ENCODE measurements at regions not wholly inside any gene's neighbourhood (a gene's known extent, or its start where the extent isn't known, plus 50 kb on each side); places are given as distances from the start of the nearest gene placed in this dataset.

DNA sequence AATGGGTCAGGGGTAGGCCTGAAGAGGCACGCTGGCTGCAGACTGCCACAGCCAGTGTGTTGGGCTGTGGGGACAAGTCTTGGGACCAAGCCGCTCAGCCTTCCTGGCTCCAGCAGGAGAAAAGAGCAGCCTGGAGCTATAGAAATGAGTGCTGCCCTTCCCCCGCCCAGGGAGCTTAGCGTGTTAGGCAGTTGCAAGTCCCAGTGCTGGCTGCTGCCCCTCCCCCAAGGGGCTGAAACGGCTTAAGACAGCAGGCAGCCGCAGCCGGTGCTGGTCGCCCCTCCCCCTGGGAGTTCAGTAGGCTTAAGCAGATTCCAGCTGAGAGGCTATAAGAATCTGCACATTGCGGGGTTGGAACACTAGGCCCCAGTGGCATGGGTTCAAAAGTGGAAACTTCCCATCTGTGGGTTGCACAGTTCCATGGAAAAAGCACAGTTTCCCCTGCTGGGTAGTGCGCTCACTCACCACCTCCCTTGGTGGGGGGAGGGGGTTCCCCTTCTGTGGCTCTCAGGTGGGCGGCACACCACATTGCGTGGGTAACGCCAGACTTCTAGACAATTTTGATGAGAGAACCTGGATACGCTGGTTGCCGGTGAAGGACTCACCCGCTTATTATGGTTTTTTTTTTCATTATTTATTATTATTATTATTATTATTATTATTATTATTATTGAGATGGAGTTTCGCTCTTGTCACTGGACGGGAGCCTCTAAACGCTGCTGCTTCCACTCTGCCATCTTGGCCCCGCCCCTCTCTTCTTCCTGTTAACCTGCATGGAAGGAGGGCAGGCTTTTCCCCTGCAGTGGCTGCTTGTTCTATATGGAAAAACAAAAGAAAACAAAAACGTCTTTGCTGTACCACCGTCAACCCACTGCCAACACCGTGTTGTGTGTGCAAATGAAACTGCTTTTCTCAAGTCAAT is 151.1 kb downstream of the CXCL12 start:
- Histone ChIP-seq H2AFZ (ENCODE audit: low read depth, low read length) (no peak overlapping the region), H4K20me1 (ENCODE audit: insufficient read depth, low read length) (no peaks in the 10 kb centered on the region), H3K9me3 (ENCODE audit: insufficient read depth, low read length, severe bottlenecking) (no peaks in the 10 kb centered on the region), H3K36me3 (ENCODE audit: insufficient read depth, low read length) (no peaks in the 10 kb centered on the region), H3K4me3 (ENCODE audit: low read depth in 1 of 2, low read length in 2 of 2) (no peak overlapping the region), H3K4me1 (ENCODE audit: insufficient read depth, low read length) (no peaks in the 10 kb centered on the region), H3K4me2 (ENCODE audit: insufficient read depth, low read length) (no peak overlapping the region), H3K27ac (ENCODE audit: low read length) (no peak overlapping the region), H3K27me3 (ENCODE audit: insufficient read depth, low read length, poor library complexity) (no peaks in the 10 kb centered on the region), H3K79me2 (ENCODE audit: insufficient read depth, low read length) (no peaks in the 10 kb centered on the region), H3K9ac (ENCODE audit: low read depth, low read length) (no peak overlapping the region)
- no peak for DNase-seq
- ATAC-seq (ENCODE audit: insufficient read depth, low read depth) = no peak
- TF ChIP-seq, protein P1, sequence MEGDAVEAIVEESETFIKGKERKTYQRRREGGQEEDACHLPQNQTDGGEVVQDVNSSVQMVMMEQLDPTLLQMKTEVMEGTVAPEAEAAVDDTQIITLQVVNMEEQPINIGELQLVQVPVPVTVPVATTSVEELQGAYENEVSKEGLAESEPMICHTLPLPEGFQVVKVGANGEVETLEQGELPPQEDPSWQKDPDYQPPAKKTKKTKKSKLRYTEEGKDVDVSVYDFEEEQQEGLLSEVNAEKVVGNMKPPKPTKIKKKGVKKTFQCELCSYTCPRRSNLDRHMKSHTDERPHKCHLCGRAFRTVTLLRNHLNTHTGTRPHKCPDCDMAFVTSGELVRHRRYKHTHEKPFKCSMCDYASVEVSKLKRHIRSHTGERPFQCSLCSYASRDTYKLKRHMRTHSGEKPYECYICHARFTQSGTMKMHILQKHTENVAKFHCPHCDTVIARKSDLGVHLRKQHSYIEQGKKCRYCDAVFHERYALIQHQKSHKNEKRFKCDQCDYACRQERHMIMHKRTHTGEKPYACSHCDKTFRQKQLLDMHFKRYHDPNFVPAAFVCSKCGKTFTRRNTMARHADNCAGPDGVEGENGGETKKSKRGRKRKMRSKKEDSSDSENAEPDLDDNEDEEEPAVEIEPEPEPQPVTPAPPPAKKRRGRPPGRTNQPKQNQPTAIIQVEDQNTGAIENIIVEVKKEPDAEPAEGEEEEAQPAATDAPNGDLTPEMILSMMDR (IDR thresholded peaks at IDR 0.05; ENCODE audit: borderline replicate concordance, extremely low read depth, low read length, poor library complexity, severe bottlenecking) = no peak
- no peak for TF ChIP-seq EZH2 (IDR thresholded peaks at IDR 0.05; ENCODE audit: borderline replicate concordance, low read depth, low read length, severe bottlenecking)

DNA sequence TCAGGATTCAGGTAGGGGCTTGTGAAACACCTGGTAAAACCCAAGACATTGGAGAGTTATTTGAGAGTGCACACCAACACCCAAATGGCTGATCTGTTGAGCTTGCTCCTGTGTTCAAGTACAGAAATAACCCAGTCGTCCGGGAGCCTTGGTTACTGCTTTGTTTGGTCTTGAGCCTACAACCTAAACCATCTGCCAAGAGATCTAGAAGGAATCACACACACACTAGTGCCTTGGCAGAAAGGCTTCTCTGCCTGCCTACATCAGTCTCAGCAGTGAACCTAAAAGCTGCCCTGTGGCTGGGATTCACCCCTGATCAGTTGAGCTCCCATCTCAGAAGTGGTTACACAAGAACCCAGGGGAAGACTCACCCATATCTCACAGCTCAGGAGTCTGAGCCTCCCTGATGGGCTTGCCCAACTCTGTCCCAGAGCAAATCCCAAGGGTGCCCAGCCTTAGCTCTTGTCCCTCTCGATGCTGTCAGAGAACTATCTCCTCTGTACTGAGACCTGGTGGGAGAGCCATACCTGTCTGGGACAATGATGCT is 167.6 kb downstream of the CXCL12 start:
- no peaks in the 10 kb centered on the region for H3K79me2 ChIP-seq (ENCODE audit: insufficient read depth, low read length)
- TF ChIP-seq, protein P1 (IDR thresholded peaks at IDR 0.05; ENCODE audit: borderline replicate concordance, extremely low read depth, low read length, poor library complexity, severe bottlenecking) = no peak
- TF ChIP-seq EZH2 (IDR thresholded peaks at IDR 0.05; ENCODE audit: borderline replicate concordance, low read depth, low read length, severe bottlenecking) = no peak
- no peak overlapping the region for H3K4me2 ChIP-seq (ENCODE audit: insufficient read depth, low read length)
- no peak for DNase-seq
- H3K4me3 ChIP-seq (ENCODE audit: low read depth in 1 of 2, low read length in 2 of 2) = no peak overlapping the region
- no peaks in the 10 kb centered on the region for H3K4me1 ChIP-seq (ENCODE audit: insufficient read depth, low read length)
- H3K36me3 ChIP-seq (ENCODE audit: insufficient read depth, low read length) = no peaks in the 10 kb centered on the region
- no peaks in the 10 kb centered on the region for H4K20me1 ChIP-seq (ENCODE audit: insufficient read depth, low read length)
- no peak overlapping the region for H3K9ac ChIP-seq (ENCODE audit: low read depth, low read length)
- H3K27me3 ChIP-seq (ENCODE audit: insufficient read depth, low read length, poor library complexity) = no peaks in the 10 kb centered on the region
- no peaks in the 10 kb centered on the region for H3K9me3 ChIP-seq (ENCODE audit: insufficient read depth, low read length, severe bottlenecking)
- no peak for ATAC-seq (ENCODE audit: insufficient read depth, low read depth)
- no peak overlapping the region for H3K27ac ChIP-seq (ENCODE audit: low read length)
- H2AFZ ChIP-seq (ENCODE audit: low read depth, low read length) = no peak overlapping the region

DNA sequence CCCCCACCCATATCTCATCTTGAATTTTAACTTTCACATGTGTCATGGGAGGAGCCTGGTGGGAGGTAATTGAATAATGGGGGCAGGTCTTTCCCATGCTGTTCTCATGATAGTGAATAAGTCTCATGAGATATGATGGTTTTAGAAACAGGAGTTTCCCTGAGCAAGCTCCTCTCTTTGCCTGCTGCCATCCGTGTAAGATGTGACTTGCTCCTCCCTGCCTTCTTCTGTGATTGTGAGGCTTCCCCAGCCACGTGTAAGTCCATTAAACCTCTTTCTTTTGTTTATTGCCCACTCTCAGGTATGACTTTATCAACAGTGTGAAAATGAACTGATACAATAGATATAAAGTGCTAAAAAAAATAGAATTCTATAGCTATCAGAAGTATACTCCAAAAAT is 168.8 kb downstream of the CXCL12 start:
- H2AFZ ChIP-seq (ENCODE audit: low read depth, low read length) = no peak overlapping the region
- TF ChIP-seq, protein P1 (IDR thresholded peaks at IDR 0.05; ENCODE audit: borderline replicate concordance, extremely low read depth, low read length, poor library complexity, severe bottlenecking) = no peak
- no peak for TF ChIP-seq EZH2 (IDR thresholded peaks at IDR 0.05; ENCODE audit: borderline replicate concordance, low read depth, low read length, severe bottlenecking)

More for the DNA sequence above, 168.8 kb downstream of the CXCL12 start:
- Histone ChIP-seq H3K9ac (ENCODE audit: low read depth, low read length) (no peak overlapping the region), H3K79me2 (ENCODE audit: insufficient read depth, low read length) (no peaks in the 10 kb centered on the region), H3K4me2 (ENCODE audit: insufficient read depth, low read length) (no peak overlapping the region), H3K27me3 (ENCODE audit: insufficient read depth, low read length, poor library complexity) (no peaks in the 10 kb centered on the region), H3K9me3 (ENCODE audit: insufficient read depth, low read length, severe bottlenecking) (no peaks in the 10 kb centered on the region), H3K4me3 (ENCODE audit: low read depth in 1 of 2, low read length in 2 of 2) (no peak overlapping the region), H4K20me1 (ENCODE audit: insufficient read depth, low read length) (no peaks in the 10 kb centered on the region), H3K4me1 (ENCODE audit: insufficient read depth, low read length) (no peaks in the 10 kb centered on the region), H3K36me3 (ENCODE audit: insufficient read depth, low read length) (no peaks in the 10 kb centered on the region), H3K27ac (ENCODE audit: low read length) (no peak overlapping the region)
- DNase-seq (no peak), ATAC-seq (ENCODE audit: insufficient read depth, low read depth) (no peak)
